OCI-LY7 (cell line): ENCODE measurements at regions not wholly inside any gene's neighbourhood (a gene's known extent, or its start where the extent isn't known, plus 50 kb on each side); places are given as distances from the start of the nearest gene placed in this dataset.
A peak's percentile ranks its signal among the peaks of the same experiment; 100 is the strongest.

Source experiments
- BruUV-seq: library from RNA; stranded (reverse); fragments of 400-500 nt; replicated peaks from 2 replicates; lab custom pipeline; 2021; lab: Mats Ljungman, UMichigan
- CTCF ChIA-PET: fragments of 300-600 bp; sonication (Branson Sonifier 250); formaldehyde crosslinking; loops from one replicate; lab custom pipeline; 2022; ENCODE audit warnings: antibody characterized with exemption; ENCODE audit not compliant: unreplicated experiment; lab: Charles Lee
- POLR2A ChIA-PET: fragments of 300-600 bp; sonication (Branson Sonifier 250); formaldehyde crosslinking; loops from one replicate; lab custom pipeline; 2022; ENCODE audit warnings: antibody characterized with exemption; lab: Charles Lee
- DNase-seq: peaks from one replicate; pipeline ENCODE4 v3.0.0-alpha.2; 2015; ENCODE audit warnings: low spot score
- H2AFZ ChIP-seq: fragments of 200-600 bp; sonication (generic), shearing (Covaris generic); 2 replicates; pipeline ENCODE4 v1.6.1; 2014; ENCODE audit warnings: mild to moderate bottlenecking, antibody characterized with exemption, low read length, moderate library complexity
- H3K27ac ChIP-seq: fragments of 200-600 bp; sonication (generic); 2 replicates; pipeline ENCODE4 v1.5.1; 2014; ENCODE audit warnings: mixed run types, low read depth, mild to moderate bottlenecking, moderate library complexity, low read length, inconsistent platforms; ENCODE audit not compliant: poor library complexity, severe bottlenecking
- H3K36me3 ChIP-seq: fragments of 200-600 bp; sonication (generic); 2 replicates; pipeline ENCODE4 v1.6.1; 2014; ENCODE audit warnings: mild to moderate bottlenecking, antibody characterized with exemption, low read length, moderate library complexity, mixed read lengths; ENCODE audit not compliant: insufficient read depth
- H3K4me1 ChIP-seq: fragments of 200-600 bp; sonication (generic); 2 replicates; pipeline ENCODE4 v1.5.1; 2014; ENCODE audit warnings: mild to moderate bottlenecking, low read length; ENCODE audit not compliant: insufficient read depth, poor library complexity, severe bottlenecking
- H3K4me2 ChIP-seq: fragments of 200-600 bp; sonication (generic); 2 replicates; pipeline ENCODE4 v1.6.1; 2014; ENCODE audit warnings: mild to moderate bottlenecking, low read length
- H3K4me3 ChIP-seq: fragments of 200-600 bp; sonication (generic); 2 replicates; pipeline ENCODE4 v1.5.1; 2014; ENCODE audit warnings: mild to moderate bottlenecking, low read depth, low read length; ENCODE audit not compliant: poor library complexity, severe bottlenecking
- H3K79me2 ChIP-seq: fragments of 200-600 bp; sonication (generic); 2 replicates; pipeline ENCODE4 v1.6.1; 2016; ENCODE audit warnings: low read depth, mild to moderate bottlenecking, low read length, moderate library complexity, mixed read lengths; ENCODE audit not compliant: insufficient read depth
- H3K9me2 ChIP-seq: fragments of 200-600 bp; sonication (generic); 2 replicates; pipeline ENCODE4 v1.6.1; 2016; ENCODE audit warnings: mild to moderate bottlenecking, low read length, mixed read lengths; ENCODE audit not compliant: insufficient read depth
- H3K9me3 ChIP-seq: fragments of 200-600 bp; sonication (generic); 2 replicates; pipeline ENCODE4 v1.6.1; 2014; ENCODE audit warnings: mild to moderate bottlenecking, mixed run types, low read length, mixed read lengths
- H4K20me1 ChIP-seq: fragments of 200-600 bp; sonication (generic); 2 replicates; pipeline ENCODE4 v1.6.1; 2014; ENCODE audit warnings: mild to moderate bottlenecking, antibody characterized with exemption, low read length, moderate library complexity, mixed read lengths; ENCODE audit not compliant: insufficient read depth
- EZH2phosphoT487 ChIP-seq: fragments of 200-600 bp; sonication (generic); IDR thresholded peaks from 2 replicates; pipeline ENCODE4 v1.6.1; 2018; ENCODE audit warnings: low read depth, borderline replicate concordance, mild to moderate bottlenecking, mixed run types, antibody characterized with exemption, low read length, moderate library complexity, mixed read lengths
- intact Hi-C: fragments of 100-400 bp; cut with micrococcal nuclease; formaldehyde crosslinking; loops from one replicate; pipeline ENCODE4 v1.10.0; 2022; ENCODE audit not compliant: unreplicated experiment
- TF ChIP-seq, protein P1 (sequence below): fragments of 200-600 bp; sonication (generic); conservative IDR thresholded peaks from 2 replicates; pipeline ENCODE4 v1.5.1; 2014; ENCODE audit warnings: mild to moderate bottlenecking, antibody characterized with exemption, low read length, moderate library complexity, mixed read lengths

DNA sequence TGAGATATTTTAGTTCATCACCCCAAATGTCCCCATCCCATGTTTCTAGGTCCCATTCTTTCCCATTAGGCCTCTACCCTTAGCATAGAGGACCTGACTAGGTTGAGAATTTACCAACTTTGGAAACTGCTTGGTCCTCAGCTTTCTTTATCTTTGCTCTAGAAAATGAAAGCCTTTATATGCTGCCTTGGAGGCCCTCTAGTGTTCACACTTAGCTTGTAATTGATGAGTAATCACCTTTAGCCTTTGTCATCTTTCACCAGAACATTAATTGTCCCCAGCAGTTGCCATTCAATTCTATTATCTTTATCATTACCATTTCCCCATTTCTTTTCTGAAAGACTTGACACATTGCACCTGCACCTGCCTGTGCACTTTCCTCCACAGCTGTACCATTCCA, 589.2 kb upstream of the NR3C2 start:
- Histone ChIP-seq H3K36me3 (no peaks in the 10 kb centered on the region), H2AFZ (peak overlapping the region; percentile 22; the same call in 1 of the 2 replicates), H3K4me2 (no peak overlapping the region), H4K20me1 (no peaks in the 10 kb centered on the region), H3K4me3 (no peak overlapping the region), H3K9me2 (no peaks in the 10 kb centered on the region), H3K27ac (no peak overlapping the region), H3K9me3 (no peaks in the 10 kb centered on the region), H3K79me2 (no peaks in the 10 kb centered on the region), H3K4me1 (peaks cover 6% of the 10 kb centered on the region)
- DNase-seq, result peak; percentile 73
- CTCF ChIA-PET, result no interaction called here
- TF ChIP-seq, protein P1, sequence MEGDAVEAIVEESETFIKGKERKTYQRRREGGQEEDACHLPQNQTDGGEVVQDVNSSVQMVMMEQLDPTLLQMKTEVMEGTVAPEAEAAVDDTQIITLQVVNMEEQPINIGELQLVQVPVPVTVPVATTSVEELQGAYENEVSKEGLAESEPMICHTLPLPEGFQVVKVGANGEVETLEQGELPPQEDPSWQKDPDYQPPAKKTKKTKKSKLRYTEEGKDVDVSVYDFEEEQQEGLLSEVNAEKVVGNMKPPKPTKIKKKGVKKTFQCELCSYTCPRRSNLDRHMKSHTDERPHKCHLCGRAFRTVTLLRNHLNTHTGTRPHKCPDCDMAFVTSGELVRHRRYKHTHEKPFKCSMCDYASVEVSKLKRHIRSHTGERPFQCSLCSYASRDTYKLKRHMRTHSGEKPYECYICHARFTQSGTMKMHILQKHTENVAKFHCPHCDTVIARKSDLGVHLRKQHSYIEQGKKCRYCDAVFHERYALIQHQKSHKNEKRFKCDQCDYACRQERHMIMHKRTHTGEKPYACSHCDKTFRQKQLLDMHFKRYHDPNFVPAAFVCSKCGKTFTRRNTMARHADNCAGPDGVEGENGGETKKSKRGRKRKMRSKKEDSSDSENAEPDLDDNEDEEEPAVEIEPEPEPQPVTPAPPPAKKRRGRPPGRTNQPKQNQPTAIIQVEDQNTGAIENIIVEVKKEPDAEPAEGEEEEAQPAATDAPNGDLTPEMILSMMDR, result peak; percentile 83
- no peak for TF ChIP-seq EZH2phosphoT487
- no TSS peak for BruUV-seq
- intact Hi-C loops, result loop anchor here (5.0 kb wide), 1 partner anchor 154 kb away; no protein-coding TSS in a partner anchor
- POLR2A ChIA-PET, result interaction anchor here (1.6 kb wide), 1 partner anchor 11 kb away, joined by 6 read pairs; no protein-coding TSS in a partner anchor

DNA sequence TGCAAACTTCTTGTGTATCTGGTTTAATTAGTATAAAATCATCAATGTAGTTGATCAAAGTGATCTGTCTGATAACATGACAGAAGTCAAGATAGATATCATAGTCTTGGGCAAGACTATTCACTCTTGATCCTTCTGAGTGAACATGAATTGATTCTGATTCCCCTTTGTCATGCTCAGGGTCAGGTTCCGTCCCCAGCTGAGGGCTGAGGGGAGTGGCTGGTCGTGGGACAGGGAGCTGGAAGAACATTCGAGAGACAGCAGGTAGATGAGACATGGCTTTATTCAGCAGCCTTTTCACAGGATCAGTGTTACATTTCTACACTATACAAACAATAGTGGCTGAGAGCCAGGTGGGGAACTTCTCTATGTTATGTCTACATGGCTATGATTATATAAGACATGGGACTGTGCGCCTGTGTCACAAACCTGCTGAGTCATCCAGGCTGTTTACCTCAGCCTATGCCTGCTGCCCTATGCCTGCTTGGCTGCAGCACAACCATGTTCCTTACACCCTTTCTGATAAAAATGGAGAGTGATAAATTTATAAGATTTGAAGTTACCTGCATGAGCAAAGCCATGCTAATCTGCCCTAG, 586.9 kb upstream of the NR3C2 start:
- no peak overlapping the region for H3K4me3 ChIP-seq
- no peaks in the 10 kb centered on the region for H3K9me3 ChIP-seq
- H3K4me2 ChIP-seq, result no peak overlapping the region
- no peak overlapping the region for H3K27ac ChIP-seq
- BruUV-seq, result no TSS peak
- H2AFZ ChIP-seq, result no peak overlapping the region
- H3K79me2 ChIP-seq, result no peaks in the 10 kb centered on the region
- no peaks in the 10 kb centered on the region for H4K20me1 ChIP-seq
- no peaks in the 10 kb centered on the region for H3K36me3 ChIP-seq
- POLR2A ChIA-PET, result no interaction called here
- H3K9me2 ChIP-seq, result no peaks in the 10 kb centered on the region
- DNase-seq, result peak; percentile 19
- H3K4me1 ChIP-seq, result peaks cover 15% of the 10 kb centered on the region
- CTCF ChIA-PET, result no interaction called here
- TF ChIP-seq, protein P1, result no peak
- no peak for TF ChIP-seq EZH2phosphoT487
- intact Hi-C loops, result no loop called here

DNA sequence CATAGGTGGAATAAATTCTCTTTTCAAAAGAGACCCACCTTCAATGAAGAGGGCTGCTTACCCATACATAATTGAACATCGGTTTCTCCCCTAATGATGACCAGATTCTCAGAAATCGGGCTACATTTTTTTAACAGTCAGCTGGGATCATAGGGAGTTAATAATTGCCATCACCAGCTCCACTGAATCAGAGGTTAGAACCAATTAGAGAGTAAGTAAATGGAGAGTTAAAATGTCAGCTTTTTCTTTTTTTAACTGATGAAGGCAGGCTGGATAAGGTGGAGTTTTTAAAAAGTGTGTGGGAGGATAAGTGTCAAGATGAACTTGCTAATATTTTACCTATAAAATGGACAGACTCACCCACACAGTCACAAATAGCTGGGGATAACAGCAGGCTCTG, 584.5 kb upstream of the NR3C2 start:
- peak overlapping the region; percentile 49; the same call in 1 of the 2 replicates for H2AFZ ChIP-seq
- no peak for TF ChIP-seq EZH2phosphoT487
- TF ChIP-seq, protein P1, result no peak
- H3K4me3 ChIP-seq, result no peak overlapping the region
- BruUV-seq, result no TSS peak
- ChIA-PET CTCF (no interaction called here), POLR2A (interaction anchor here (0.7 to 0.9 kb wide), 2 partner anchors 31 to 43 kb away, joined by 3 read pairs; no protein-coding TSS in a partner anchor)
- intact Hi-C loops, result no loop called here
- H3K9me3 ChIP-seq, result no peaks in the 10 kb centered on the region
- no peaks in the 10 kb centered on the region for H3K9me2 ChIP-seq
- H3K4me1 ChIP-seq, result peaks cover 15% of the 10 kb centered on the region
- no peaks in the 10 kb centered on the region for H3K36me3 ChIP-seq
- no peaks in the 10 kb centered on the region for H3K79me2 ChIP-seq
- H4K20me1 ChIP-seq, result no peaks in the 10 kb centered on the region
- no peak for DNase-seq
- H3K27ac ChIP-seq, result no peak overlapping the region
- H3K4me2 ChIP-seq, result no peak overlapping the region
